AG20443 (cell line): ENCODE measurements at regions not wholly inside any gene's neighbourhood (a gene's known extent, or its start where the extent isn't known, plus 50 kb on each side); places are given as distances from the start of the nearest gene placed in this dataset.

Source experiments
- DNase-seq: peaks from one replicate; pipeline ENCODE4 v3.0.0; 2012; ENCODE audit warnings: low spot score, mixed read lengths

DNA sequence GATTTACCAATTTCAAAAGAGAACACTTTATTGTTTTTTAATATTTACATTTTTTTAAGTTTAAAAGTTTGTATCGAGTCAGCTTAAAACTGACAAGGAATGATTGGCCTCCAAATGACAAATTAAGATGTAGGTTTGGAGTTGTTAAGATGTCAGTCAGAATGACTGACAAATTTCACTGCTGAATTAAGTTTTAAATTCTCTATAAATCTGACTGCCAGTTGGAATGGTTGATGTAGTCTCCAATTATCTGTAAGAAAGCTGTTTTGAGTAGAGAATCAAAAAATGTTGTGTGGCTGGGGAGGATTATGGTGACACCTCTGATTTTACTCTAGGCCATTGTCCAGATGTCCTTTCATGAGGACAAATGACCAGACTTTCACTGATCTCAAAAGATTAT lies 165.3 kb upstream of the CDH20 start:
- DNase-seq, result no peak

DNA sequence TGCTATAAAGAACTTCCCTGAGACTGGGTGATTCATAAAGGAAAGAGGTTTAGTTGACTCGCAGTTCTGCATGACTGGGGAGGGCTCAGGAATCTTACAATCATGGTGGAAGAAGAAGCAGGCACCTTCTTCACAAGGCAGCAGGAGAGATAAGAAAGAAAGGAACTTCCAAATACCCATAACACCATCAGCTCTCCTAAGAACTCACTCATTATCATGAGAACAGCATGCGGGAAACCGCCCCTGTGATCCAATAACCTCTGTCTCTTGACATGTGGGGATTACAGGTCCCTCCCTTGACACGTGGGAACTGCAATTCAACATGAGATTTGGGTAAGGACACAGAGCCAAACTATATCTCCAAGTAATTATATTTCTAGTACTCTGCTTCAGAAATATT lies 163.8 kb upstream of the CDH20 start:
- no peak for DNase-seq

DNA sequence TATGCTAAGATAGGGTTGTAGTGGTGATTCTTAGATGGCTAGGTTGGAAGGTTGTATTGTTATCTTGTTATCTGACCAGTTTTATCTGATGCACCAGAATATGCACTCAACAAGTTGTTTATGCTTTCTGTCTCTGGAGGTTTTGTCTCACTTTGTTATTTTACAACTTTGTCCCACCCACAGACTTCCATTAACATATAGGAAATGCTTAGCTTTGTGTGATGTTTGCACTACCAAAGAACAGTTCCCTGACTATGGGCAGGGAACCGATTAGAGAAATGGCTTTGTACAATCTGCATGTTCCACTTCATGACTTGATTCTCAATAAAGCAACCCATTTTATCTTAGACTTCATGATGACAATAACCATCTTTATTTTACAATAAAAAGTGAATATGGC lies 160.6 kb upstream of the CDH20 start:
- DNase-seq, result no peak

DNA sequence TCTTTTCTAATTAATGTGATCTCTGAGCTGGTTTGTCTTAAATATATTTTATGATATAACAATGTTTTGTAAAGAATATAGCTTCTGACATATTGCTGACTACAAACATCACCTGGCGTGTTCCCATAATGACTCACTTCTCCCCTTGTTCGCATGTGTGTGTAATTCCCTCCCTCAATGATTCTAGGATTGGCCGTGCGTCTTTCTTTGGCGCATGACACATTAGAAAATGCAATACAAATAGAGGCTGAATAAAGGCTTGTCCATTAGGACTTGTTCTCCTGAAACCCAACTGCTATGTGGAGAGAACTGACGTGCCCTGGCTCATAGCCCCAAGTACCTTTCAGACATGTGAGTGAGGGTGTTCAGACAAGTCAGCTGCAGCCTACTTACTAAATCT lies 159.7 kb upstream of the CDH20 start:
- DNase-seq, result no peak

DNA sequence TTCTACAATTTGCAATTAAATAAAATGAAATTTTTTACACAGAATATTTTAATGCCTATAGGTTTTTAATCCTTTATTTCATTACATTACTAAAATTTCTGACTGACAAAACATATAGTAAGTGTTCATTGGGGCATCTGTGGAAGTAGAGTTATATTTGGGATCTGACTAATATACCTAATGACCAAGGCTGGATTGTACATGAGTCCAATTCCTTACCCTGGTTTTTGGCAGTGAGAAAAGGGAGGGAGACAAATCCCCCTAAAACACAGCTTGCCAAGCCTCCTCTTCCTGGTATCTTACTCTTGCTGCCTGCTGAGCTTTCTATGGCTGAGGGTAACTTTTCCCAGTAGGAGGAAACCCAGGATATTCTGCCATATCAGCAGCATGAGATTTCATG lies 149.4 kb upstream of the CDH20 start:
- DNase-seq, result no peak

DNA sequence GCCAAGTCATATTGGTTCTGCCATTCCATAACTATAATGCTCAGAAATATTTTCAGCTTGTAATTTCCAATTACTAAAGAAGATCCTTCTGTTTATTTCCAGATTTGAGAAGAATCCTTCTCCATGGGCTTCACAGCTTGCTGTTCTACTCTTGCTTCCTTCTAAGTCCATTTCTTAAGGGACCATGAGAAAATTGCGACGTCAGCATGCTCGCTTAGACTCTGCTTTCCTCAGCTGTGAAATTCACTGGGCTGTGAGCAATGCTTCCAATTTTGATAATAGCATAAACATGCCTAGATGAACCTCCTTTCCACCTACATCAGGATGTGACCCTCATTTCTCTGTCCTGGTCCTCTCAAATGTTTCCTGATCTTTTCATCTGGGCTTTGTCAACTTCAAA lies 145.3 kb upstream of the CDH20 start:
- DNase-seq, result no peak

DNA sequence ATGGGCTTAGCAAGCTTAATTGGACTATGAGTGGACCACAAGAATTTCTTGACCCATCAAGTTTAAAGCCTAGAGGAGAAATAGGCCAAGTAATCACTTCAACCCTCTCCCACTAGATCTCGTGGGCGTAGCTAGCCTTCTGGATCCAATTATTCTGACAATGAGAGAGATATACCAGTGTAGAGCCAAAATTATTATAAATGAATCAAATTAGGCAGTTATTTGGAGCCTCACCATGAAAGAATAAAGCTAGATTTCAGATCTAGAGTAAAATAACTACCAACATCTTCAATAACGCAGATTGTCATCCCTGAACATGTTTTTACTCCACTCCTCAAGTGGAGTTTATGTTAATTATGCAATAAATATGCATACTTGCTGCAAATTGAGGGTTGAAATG lies 143.9 kb upstream of the CDH20 start:
- DNase-seq, result no peak

DNA sequence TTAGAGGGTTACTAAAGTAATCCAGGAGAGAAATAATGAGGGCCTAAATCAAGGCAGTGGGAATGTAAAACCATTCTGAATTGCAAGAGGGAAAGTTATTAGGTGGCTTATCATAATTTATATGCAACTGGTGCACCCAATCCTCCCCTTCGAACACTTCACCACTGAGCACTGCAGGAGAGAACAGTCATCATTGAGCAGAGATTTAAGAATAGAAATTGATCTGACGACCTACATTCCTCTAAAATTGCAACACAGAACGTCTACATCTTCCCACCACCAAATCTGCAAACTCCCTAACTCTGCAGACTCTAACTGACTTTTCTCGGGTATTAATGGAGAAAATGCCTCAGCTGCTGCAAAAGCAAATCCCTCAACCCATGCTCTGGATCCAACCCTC lies 138.5 kb upstream of the CDH20 start:
- no peak for DNase-seq

DNA sequence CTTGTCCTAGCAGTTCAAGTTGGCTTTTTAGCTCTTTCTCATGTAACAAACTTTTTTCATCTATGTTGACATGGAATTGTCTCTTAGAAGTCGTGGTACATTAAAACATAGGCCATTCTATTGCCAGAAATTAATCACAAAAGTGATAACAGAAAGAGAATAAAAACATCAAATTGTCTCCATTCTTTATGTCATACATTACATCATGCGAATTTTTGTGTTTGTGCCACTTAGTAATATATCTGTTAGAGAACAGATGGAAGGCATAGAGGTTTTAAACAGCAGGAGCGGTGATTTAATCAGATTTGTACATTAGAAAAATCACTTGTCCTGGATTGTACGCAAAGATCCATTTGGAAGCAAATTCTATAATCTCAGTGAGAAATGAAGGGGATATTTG lies 136.5 kb upstream of the CDH20 start:
- DNase-seq, result no peak

DNA sequence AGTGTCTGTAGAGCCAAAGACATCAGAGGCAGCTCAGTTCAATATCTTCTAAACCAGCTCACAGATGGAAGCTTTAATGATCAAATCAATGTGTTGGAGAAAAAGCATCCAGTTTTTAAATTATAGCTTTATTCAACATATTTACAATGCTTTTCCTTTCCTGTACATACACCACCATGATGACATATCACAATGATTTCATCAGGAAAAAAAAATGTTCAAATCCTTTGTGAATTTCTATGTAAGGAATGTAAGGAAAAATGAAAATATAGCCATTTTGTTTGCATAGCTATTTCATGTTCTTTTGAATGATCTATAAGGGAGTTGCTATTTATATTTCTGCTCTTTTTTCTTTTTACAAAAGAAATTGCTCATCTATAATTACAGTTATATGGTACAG lies 134.7 kb upstream of the CDH20 start:
- no peak for DNase-seq

DNA sequence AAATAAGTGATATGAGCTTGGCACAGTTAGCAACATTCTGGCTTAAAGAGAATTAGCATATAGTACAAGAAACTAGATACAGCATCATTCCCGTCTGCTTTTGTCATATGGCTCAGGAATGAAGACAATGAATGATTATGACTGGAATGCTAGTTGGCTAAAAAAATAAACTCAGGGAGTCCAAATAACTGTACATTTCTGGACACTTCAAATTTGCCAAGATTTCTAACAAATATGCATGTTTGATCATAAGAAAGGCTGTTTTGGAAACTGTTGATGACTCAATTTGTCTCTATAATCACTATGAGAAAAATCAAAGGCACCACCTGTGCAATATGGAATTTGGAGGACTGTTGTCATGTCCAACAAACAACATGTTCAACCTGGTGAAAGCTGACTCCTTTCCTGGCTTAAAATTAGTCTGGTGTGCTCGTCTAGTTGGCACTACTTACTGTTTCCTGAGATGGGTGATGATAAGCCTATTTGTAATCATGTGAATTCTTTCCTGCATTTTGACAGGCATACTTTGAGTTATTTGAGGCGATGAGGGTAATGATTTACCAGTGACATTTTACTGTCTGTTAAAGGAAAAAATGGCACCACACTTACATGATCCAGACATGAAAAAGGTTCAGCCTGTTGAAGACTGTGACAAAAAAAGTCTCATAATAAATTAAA lies 133.9 kb upstream of the CDH20 start:
- peak; percentile 42 for DNase-seq

DNA sequence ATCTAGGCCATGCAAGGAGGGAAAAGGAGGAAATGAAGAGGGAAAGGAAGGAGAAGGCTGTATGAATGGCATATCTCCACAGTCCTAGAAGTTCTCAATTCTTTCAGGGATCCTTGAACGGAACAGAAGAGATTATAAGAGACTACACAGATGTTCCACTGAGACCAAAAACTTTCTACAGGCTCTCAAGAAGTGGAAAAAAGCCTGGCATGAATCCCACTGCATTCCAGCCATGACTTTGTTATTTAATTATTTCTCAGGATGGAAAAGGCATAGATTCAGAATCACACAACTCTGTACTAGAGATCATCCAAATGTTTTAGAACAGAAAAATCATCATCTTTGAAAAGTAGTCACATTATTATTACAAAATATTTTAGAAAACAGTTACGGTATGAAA lies 131.7 kb upstream of the CDH20 start:
- DNase-seq, result no peak

DNA sequence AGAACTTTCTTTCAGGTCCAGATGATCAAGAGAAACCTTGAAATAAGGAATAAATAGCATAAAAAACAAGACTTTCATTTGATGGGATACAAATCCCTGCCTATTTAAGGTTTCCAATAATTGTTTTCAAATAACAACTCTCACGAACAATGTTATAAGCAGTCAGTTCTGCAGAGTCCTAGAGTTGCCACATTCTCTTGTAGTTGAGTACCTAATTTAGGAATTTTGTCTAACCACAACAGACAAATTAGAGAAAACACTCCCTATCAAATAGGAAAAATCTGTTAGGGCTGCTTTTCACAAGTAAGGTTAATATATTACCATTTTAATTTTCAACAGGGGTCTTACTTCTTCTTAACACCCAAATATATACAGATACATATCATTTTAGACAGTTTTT lies 130.1 kb upstream of the CDH20 start:
- peak; percentile 39 for DNase-seq

DNA sequence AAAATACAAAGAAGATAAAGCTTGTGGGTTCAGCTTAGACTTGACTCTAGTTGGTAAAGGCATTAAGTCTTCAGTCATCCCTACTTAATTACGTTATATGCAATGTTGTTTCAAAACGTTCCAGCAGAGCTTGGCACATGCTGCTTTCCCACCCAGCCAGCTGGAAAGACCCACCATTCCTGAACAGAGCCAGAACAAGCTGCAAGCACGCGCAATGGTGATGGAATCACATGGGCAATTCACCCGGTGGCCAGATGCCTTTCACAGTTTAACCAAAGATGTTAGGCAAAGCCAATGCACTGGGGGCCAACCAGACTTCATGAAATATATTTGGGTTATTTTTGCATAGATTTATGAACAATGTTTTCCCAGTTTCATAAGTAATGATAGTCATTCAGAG lies 123.4 kb upstream of the CDH20 start:
- DNase-seq, result peak; percentile 21

DNA sequence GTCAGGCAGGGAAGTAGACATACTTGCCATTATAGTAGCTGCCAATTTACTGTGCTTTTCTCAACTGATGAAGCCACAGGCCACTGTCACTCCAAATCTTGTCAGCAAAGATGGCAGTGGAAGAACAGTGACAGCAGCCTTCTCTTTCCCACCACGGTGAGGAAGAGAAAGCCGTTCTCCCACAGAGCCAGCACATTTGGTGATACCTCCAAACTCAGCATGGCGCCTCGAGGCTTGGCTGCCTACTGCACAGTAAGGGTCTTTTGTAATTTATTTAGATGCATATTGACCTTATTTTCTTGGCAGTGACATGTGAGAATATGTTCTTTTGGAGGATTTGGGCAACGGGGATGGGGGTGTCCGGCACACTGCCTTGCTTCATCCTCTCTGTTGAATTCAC lies 117.2 kb upstream of the CDH20 start:
- no peak for DNase-seq

DNA sequence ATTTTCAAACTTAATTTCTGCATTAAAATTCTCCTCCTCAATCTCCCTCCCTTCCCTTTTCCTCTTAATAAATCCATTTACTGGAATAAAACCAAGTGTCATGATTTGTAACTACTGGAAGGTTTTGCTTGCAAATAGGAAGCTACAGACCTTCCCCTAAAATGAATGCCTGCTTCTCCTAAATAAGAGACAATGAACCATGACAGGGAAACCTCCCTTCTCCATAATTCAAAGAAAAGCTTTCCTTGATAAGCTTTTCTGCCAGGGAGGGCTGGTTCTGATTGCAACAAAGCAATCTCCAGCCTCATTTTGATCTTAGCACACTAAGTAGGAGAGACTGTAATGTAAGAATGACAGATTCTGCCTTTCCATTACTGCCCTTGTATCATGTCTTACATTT lies 111.0 kb upstream of the CDH20 start:
- DNase-seq, result no peak

DNA sequence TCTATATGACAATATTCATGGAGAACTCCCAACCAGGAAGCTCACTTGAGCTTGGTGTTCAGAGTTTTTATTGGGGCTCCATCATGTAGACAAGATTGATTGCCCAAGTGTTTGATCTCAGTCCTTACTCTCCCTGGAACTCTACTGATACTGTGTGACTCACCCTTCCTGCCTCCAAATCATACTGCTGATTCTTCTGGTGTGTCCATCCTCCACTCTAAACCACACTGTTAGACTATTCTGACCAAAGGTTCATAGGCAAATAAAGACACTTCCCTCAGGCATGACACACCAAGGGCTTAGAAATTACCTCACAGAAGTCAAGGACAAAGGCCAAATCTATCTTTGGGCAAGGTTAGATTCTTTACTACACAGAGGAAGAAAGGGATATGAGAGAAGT lies 107.9 kb upstream of the CDH20 start:
- no peak for DNase-seq

DNA sequence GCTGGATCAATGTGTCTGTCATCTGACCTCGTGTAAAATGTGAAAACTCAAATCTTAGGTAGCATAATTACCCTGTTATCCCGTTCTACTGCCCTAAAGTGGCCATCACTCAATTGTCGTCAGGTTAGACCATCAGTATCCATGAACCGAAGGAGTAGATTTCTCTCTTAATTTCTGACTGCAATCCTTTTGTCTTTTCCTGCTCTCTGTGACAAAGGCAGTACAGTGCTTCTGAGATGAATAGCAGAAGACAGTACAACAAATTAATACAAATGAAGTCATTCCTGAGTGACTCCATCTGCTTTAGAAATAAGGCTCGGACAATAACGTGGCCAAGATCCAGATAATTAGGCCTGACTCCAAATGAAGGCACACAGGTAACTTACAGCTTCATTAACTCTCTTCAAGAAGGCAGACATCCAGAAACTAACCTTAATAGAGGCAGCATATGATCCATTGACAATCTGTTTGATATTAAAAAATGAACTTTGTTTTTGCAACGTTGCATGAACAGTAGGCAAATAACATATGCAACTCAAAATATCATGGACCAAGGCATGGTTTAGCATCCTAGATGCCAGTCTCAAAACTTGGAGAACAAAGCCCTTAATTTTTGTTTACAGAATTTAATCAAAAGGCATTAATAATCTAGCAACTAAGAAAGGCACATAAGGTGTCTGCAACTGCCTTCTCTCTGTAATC lies 96.7 kb upstream of the CDH20 start:
- no peak for DNase-seq

DNA sequence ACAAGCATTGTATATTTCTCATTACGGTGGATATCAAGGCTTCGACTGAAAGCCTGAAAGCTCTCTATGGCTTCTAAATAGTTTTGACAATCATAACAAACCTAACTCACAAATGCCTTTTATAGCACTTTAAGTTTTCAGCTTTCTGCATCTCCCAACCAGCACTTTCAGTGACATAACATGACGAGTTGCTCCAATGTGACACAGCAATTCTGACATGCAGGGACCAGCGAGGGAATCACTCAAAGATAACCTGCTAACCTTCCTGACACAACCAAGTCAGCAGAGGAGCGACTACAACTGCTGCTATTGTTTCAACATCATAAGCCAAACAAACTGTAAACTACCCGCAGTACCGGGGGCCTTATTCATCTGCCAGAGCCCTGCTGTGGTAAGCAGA lies 95.7 kb upstream of the CDH20 start:
- DNase-seq, result no peak

DNA sequence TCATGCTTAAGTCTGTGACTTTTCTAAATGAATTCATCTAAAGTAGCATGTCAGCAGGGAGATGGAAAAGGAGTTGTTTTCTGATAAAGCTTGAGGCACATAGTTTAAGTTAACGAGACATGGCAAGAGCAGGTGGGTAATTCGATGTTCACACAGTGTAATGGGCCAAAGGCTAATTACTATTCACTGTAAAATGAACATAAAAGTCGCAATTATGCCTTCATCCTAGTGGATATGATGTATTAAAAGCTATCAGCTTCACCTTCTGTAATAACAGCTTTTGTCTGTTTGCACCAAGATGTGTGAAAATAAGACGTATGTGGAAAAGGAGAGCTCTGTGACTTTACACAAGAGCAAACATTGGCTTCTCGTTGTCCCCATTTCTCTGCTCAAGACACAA lies 94.2 kb upstream of the CDH20 start:
- no peak for DNase-seq

DNA sequence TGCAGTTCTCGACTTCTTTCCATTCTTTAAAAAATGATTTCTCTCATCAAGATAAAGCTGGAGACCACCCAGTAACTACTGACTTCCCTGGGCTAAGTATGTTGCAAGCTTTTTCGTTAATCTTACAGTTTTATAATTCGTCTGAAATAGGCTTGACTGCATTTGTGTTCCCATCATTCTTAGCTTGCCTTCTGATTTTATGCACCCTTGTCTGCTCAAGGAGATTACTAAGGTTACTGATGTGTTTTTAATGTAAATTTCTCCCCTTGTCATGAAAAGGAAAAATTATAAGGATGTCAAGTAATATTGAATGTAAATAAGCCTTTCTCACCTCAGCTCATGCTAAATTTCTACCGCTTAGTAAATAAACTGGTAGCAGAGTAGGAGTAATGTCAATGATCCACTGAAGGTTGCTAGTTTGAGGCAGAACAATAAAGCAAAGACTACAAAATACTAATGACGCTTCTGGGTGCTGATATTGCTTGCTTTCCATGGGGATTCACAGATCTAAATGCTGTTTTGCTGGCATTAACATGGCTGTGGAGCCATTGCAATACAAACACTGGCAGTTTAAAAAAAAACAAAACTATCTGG lies 91.9 kb upstream of the CDH20 start:
- DNase-seq, result no peak

DNA sequence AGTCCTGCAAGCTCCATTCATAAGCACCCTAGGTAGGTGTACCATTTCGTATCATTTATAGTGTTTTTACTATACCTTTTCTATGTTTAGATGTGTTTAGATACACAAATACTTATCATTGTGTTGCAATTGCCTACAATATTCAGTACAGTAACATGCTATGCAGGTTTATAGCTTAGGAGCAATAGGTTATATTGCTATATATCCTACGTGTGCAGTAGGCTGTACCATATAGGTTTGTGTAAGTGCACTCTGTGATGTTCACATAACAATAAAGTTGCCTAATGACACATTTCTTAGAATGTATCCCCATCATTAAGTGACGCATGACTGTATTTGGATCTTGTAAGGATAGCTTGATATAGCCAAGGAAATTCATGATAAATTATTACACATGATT lies 88.6 kb upstream of the CDH20 start:
- DNase-seq, result no peak

DNA sequence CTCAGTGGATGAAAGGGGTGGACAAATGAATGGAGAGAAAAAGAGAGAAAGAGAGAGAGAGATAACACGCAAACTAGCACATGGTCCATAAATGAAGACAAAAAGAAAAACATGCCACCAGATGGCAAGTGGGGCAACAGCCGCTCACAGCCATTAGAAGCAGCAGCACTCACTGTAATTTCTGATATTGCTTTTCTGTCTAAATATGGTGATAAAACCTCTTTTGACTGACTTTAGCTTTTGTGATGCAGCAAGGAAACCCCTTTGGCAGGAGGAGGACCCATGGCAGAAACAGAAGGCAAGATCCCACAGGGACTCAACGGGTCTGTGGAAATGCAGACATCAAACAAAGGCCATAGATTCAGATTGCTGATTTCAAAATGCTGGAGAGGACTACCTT lies 88.0 kb upstream of the CDH20 start:
- no peak for DNase-seq

DNA sequence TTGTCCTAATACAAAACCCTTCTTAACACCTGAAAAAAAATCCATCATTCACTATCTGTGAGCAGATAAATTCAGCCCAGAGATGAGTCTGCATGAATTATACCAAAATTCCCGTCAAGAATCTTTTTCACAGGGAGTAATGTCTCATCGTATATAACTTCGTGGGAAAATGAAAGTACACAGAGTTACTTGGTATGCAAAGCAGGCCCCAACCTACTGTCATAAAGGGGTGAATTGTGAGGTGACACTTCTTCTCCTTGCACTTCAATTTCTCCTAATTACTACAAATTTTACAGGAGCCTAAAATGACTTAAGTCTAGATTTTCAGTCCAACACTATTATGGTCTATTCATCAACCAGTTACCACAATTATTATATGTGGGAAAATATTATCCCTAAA lies 84.6 kb upstream of the CDH20 start:
- no peak for DNase-seq
